ENCODE measurements at regions not wholly inside any gene's neighbourhood (a gene's known extent, or its start where the extent isn't known, plus 50 kb on each side); places are given as distances from the start of the nearest gene placed in this dataset.

GRCh38 chrX:7568597-7568996 is 274.4 kb upstream of the VCX start:
- intact Hi-C loops (cut with DNase I; ENCODE audit: low total_unique reads): no loop called here
- in situ Hi-C loops (cut with MboI; ENCODE audit: low pct_ligation_motif_present in 1 of 4, low pct_unique_long_range_greater_than_20kb in 1 of 4, low sequenced_read_pairs in 3 of 4): no loop called here
- DNase-seq: no peak
- H3K4me3 ChIP-seq: no peak overlapping the region
- no peak overlapping the region for H3K27ac ChIP-seq
- H3K27me3 ChIP-seq: no peaks in the 10 kb centered on the region
- H3K36me3 ChIP-seq: no peaks in the 10 kb centered on the region
- no peak for TF ChIP-seq POLR2A (IDR thresholded peaks at IDR 0.05)
- TF ChIP-seq EP300 (IDR thresholded peaks at IDR 0.05; ENCODE audit: low read depth): no peak
- no peak for TF ChIP-seq POLR2AphosphoS5 (IDR thresholded peaks at IDR 0.05)
- 78 to 100% methylated on average over 1 to 4 of the region's 4 CpGs for WGBS, 2 donors (ENCODE audit: low coverage in 1 of 2)
- H3K9me3 ChIP-seq: no peaks in the 10 kb centered on the region
- H3K4me1 ChIP-seq: no peaks in the 10 kb centered on the region

GRCh38 chrX:7568130-7568529 is 274.8 kb upstream of the VCX start:
- Histone ChIP-seq H3K4me1 (no peaks in the 10 kb centered on the region), H3K27ac (no peak overlapping the region), H3K27me3 (no peaks in the 10 kb centered on the region), H3K4me3 (no peak overlapping the region), H3K9me3 (no peaks in the 10 kb centered on the region), H3K36me3 (no peaks in the 10 kb centered on the region)
- DNase-seq: no peak
- in situ Hi-C loops (cut with MboI; ENCODE audit: low pct_ligation_motif_present in 1 of 4, low pct_unique_long_range_greater_than_20kb in 1 of 4, low sequenced_read_pairs in 3 of 4): no loop called here
- TF ChIP-seq CTCF (IDR thresholded peaks at IDR 0.05) (no peak), POLR2AphosphoS5 (IDR thresholded peaks at IDR 0.05) (no peak), EP300 (IDR thresholded peaks at IDR 0.05; ENCODE audit: low read depth) (no peak), POLR2A (IDR thresholded peaks at IDR 0.05) (no peak)
- intact Hi-C loops (cut with DNase I; ENCODE audit: low total_unique reads): no loop called here
- 40 to 53% methylated on average over 2 to 3 of the region's 3 CpGs for WGBS, 2 donors (ENCODE audit: low coverage in 1 of 2)

- 52% methylated on average over 2 of the region's 2 CpGs; no CpG with 5 or more reads in 1 of the 2 donors for WGBS, 2 donors (ENCODE audit: low coverage in 1 of 2)
- no peaks in the 10 kb centered on the region for H3K27me3 ChIP-seq
- H3K4me1 ChIP-seq: no peaks in the 10 kb centered on the region
- H3K36me3 ChIP-seq: no peaks in the 10 kb centered on the region
- TF ChIP-seq POLR2AphosphoS5 (IDR thresholded peaks at IDR 0.05) (no peak), POLR2A (IDR thresholded peaks at IDR 0.05) (no peak), EP300 (IDR thresholded peaks at IDR 0.05; ENCODE audit: low read depth) (no peak), CTCF (IDR thresholded peaks at IDR 0.05) (no peak)
- no peak overlapping the region for H3K27ac ChIP-seq
- no peak for DNase-seq
- in situ Hi-C loops (cut with MboI; ENCODE audit: low pct_ligation_motif_present in 1 of 4, low pct_unique_long_range_greater_than_20kb in 1 of 4, low sequenced_read_pairs in 3 of 4): no loop called here
- H3K4me3 ChIP-seq: no peak overlapping the region
- intact Hi-C loops (cut with DNase I; ENCODE audit: low total_unique reads): no loop called here
- H3K9me3 ChIP-seq: no peaks in the 10 kb centered on the region
Observed at GRCh38 chrX:7552760-7553159, 290.2 kb upstream of the VCX start.

GRCh38 chrX:7546551-7547080 is 296.4 kb upstream of the VCX start:
- in situ Hi-C loops (cut with MboI; ENCODE audit: low pct_ligation_motif_present in 1 of 4, low pct_unique_long_range_greater_than_20kb in 1 of 4, low sequenced_read_pairs in 3 of 4) (no loop called here), intact Hi-C loops (cut with DNase I; ENCODE audit: low total_unique reads) (no loop called here)
- Histone ChIP-seq H3K27me3 (no peaks in the 10 kb centered on the region), H3K4me1 (no peaks in the 10 kb centered on the region), H3K36me3 (no peaks in the 10 kb centered on the region), H3K9me3 (no peaks in the 10 kb centered on the region), H3K4me3 (no peak overlapping the region), H3K27ac (no peak overlapping the region)
- DNase-seq: no peak
- WGBS, 2 donors (ENCODE audit: low coverage in 1 of 2): 90% methylated on average over 17 of the region's 17 CpGs; no CpG with 5 or more reads in 1 of the 2 donors
- no peak for TF ChIP-seq POLR2AphosphoS5 (IDR thresholded peaks at IDR 0.05)
- TF ChIP-seq EP300 (IDR thresholded peaks at IDR 0.05; ENCODE audit: low read depth): no peak
- TF ChIP-seq POLR2A (IDR thresholded peaks at IDR 0.05): no peak

GRCh38 chrX:7545564-7545963 is 297.4 kb upstream of the VCX start:
- intact Hi-C loops (cut with DNase I; ENCODE audit: low total_unique reads) (no loop called here), in situ Hi-C loops (cut with MboI; ENCODE audit: low pct_ligation_motif_present in 1 of 4, low pct_unique_long_range_greater_than_20kb in 1 of 4, low sequenced_read_pairs in 3 of 4) (no loop called here)
- H3K27me3 ChIP-seq: no peaks in the 10 kb centered on the region
- H3K4me1 ChIP-seq: no peaks in the 10 kb centered on the region
- no peak for DNase-seq
- 71% methylated on average over 1 of the region's 1 CpG; no CpG with 5 or more reads in 1 of the 2 donors for WGBS, 2 donors (ENCODE audit: low coverage in 1 of 2)
- H3K4me3 ChIP-seq: no peak overlapping the region
- no peaks in the 10 kb centered on the region for H3K9me3 ChIP-seq
- no peaks in the 10 kb centered on the region for H3K36me3 ChIP-seq
- no peak for TF ChIP-seq POLR2A (IDR thresholded peaks at IDR 0.05)
- no peak for TF ChIP-seq EP300 (IDR thresholded peaks at IDR 0.05; ENCODE audit: low read depth)
- no peak for TF ChIP-seq CTCF (IDR thresholded peaks at IDR 0.05)
- no peak for TF ChIP-seq POLR2AphosphoS5 (IDR thresholded peaks at IDR 0.05)
- no peak overlapping the region for H3K27ac ChIP-seq
